CD14-positive monocyte (primary cell): ENCODE measurements at regions not wholly inside any gene's neighbourhood (a gene's known extent, or its start where the extent isn't known, plus 50 kb on each side); places are given as distances from the start of the nearest gene placed in this dataset.

ENCODE experiments used
- DNase-seq, 3 donors: peaks; one replicate each; pipeline ENCODE4 v3.0.0-alpha.2; 2011 to 2022
- H2AFZ ChIP-seq: 2 replicates; pipeline ENCODE4 v1.6.0; 2012; ENCODE audit warnings: mild to moderate bottlenecking, low read depth, low read length, inconsistent platforms; ENCODE audit not compliant: insufficient read depth, poor library complexity, severe bottlenecking
- H3K27ac ChIP-seq, 2 donors: 1 replicate in 1 of 2; 2 replicates in 1 of 2; pipeline ENCODE4 v1.5.1; 2012 to 2013; ENCODE audit warnings: low read length in 2 of 2, control low read depth in 1 of 2, inconsistent platforms in 1 of 2, low read depth in 1 of 2, mild to moderate bottlenecking in 1 of 2
- H3K27me3 ChIP-seq, 2 donors: one replicate each; pipeline versions ENCODE4 v1.6.0 to v1.6.1; 2011 to 2013; ENCODE audit warnings: low read length in 2 of 2; ENCODE audit not compliant: control insufficient read depth in 2 of 2, insufficient read depth in 2 of 2
- H3K36me3 ChIP-seq, 2 donors: replicated peaks in 1 of 2; 1 replicate in 1 of 2; 2 replicates in 1 of 2; pipeline versions ENCODE4 v1.5.1 to v1.6.1; 2012 to 2013; ENCODE audit warnings: low read length in 2 of 2, control low read depth in 1 of 2, inconsistent platforms in 1 of 2, mild to moderate bottlenecking in 1 of 2; ENCODE audit not compliant: insufficient read depth in 2 of 2, control insufficient read depth in 1 of 2
- H3K4me1 ChIP-seq, 2 donors: 1 replicate in 1 of 2; 2 replicates in 1 of 2; pipeline versions ENCODE4 v1.5.1 to v1.6.1; 2012 to 2013; ENCODE audit warnings: low read length in 2 of 2, control low read depth in 1 of 2, inconsistent platforms in 1 of 2, mild to moderate bottlenecking in 1 of 2, moderate library complexity in 1 of 2; ENCODE audit not compliant: insufficient read depth in 2 of 2, control insufficient read depth in 1 of 2
- H3K4me2 ChIP-seq: replicated peaks from 2 replicates; pipeline ENCODE3; 2012; ENCODE audit warnings: low read length, moderate library complexity, mild to moderate bottlenecking; ENCODE audit not compliant: poor library complexity, severe bottlenecking; ENCODE audit errors: extremely low read depth
- H3K4me3 ChIP-seq, 3 experiments: fragments of 200-600 bp in 1 of 3; sonication (generic) in 1 of 3; replicated peaks in 1 of 3; 1 replicate in 2 of 3; 2 replicates in 1 of 3; pipeline ENCODE4 v1.5.1; 2011 to 2013; ENCODE audit warnings: low read length in 3 of 3, mild to moderate bottlenecking in 3 of 3, control low read depth in 2 of 3, low read depth in 2 of 3, inconsistent platforms in 1 of 3, moderate library complexity in 1 of 3
- H3K79me2 ChIP-seq: 2 replicates; pipeline ENCODE4 v1.6.0; 2012; ENCODE audit warnings: mild to moderate bottlenecking, control low read depth, inconsistent platforms, low read length, moderate library complexity; ENCODE audit not compliant: insufficient read depth
- H3K9ac ChIP-seq: 2 replicates; pipeline ENCODE4 v1.6.0; 2017; ENCODE audit warnings: low read length, mild to moderate bottlenecking; ENCODE audit not compliant: insufficient read depth, poor library complexity, severe bottlenecking
- H3K9me3 ChIP-seq, 2 donors: replicated peaks in 1 of 2; 1 replicate in 1 of 2; 2 replicates in 1 of 2; pipeline versions ENCODE4 v1.5.1 to v1.6.1; 2012 to 2013; ENCODE audit warnings: low read length in 2 of 2, control low read depth in 1 of 2; ENCODE audit not compliant: control insufficient read depth in 1 of 2, insufficient read depth in 1 of 2
- H4K20me1 ChIP-seq: 2 replicates; pipeline ENCODE4 v1.6.0; 2012; ENCODE audit warnings: mild to moderate bottlenecking, low read length, control low read depth, moderate library complexity; ENCODE audit not compliant: insufficient read depth
- H3K27ac Mint-ChIP-seq, 7 donors: one replicate each; pipeline ENCODE4 v1.8.0; 2020; ENCODE audit warnings: mild to moderate bottlenecking in 7 of 7, mixed read lengths in 7 of 7, moderate library complexity in 6 of 7, inconsistent platforms in 2 of 7
- H3K27me3 Mint-ChIP-seq, 3 donors: one replicate each; pipeline ENCODE4 v1.8.0; 2021 to 2022; ENCODE audit warnings: low read depth in 3 of 3, mild to moderate bottlenecking in 3 of 3, mixed read lengths in 3 of 3, moderate library complexity in 3 of 3, inconsistent platforms in 1 of 3
- H3K36me3 Mint-ChIP-seq, 2 donors: one replicate each; pipeline ENCODE4 v1.8.0; 2020; ENCODE audit warnings: mixed read lengths in 2 of 2, inconsistent platforms in 1 of 2, mild to moderate bottlenecking in 1 of 2
- H3K4me1 Mint-ChIP-seq: one replicate; pipeline ENCODE4 v1.8.0; 2020; ENCODE audit warnings: mild to moderate bottlenecking, mixed read lengths
- H3K4me3 Mint-ChIP-seq, 2 donors: one replicate each; pipeline ENCODE4 v1.8.0; 2020; ENCODE audit warnings: mild to moderate bottlenecking in 2 of 2, mixed read lengths in 2 of 2, moderate library complexity in 1 of 2
- H3K9me3 Mint-ChIP-seq, 7 donors: one replicate each; pipeline ENCODE4 v1.8.0; 2020 to 2022; ENCODE audit warnings: mixed read lengths in 7 of 7, mild to moderate bottlenecking in 6 of 7, moderate library complexity in 6 of 7, inconsistent platforms in 2 of 7
- CTCF ChIP-seq: fragments of 200-600 bp; IDR thresholded peaks from one replicate; pipeline ENCODE4 v1.8.0; 2022; ENCODE audit warnings: antibody characterized with exemption, mild to moderate bottlenecking
- WGBS: methylation state at CpG from one replicate; pipeline ENCODE4 v1.1.5; 2013; ENCODE audit warnings: missing lambda C conversion rate; ENCODE audit not compliant: insufficient coverage; 5-methylcytosine and 5-hydroxymethylcytosine counted together
- intact Hi-C, 2 donors: fragments of 100-400 bp; cut with micrococcal nuclease; formaldehyde crosslinking; loops; one replicate each; pipeline versions ENCODE4 v1.15.0 to v1.15.1; 2023

GRCh38 chr5:110218981-110219380 is 507.5 kb downstream of the TMEM232 start:
- intact Hi-C loops = no loop called here
- no peak for TF ChIP-seq CTCF
- Histone ChIP-seq H3K4me3 (no peak overlapping the region), H3K36me3 (no peaks in the 10 kb centered on the region), H3K27me3 (no peaks in the 10 kb centered on the region), H3K4me1 (no peaks in the 10 kb centered on the region), H3K9ac (no peak overlapping the region), H3K27ac (no peak overlapping the region), H3K4me2 (no peak overlapping the region), H3K79me2 (no peaks in the 10 kb centered on the region), H4K20me1 (no peaks in the 10 kb centered on the region), H3K9me3 (peaks cover 39 to 48% of the 10 kb centered on the region in 2 donors), H2AFZ (no peak overlapping the region)
- no peak overlapping the region for H3K4me3 Mint-ChIP-seq
- no peaks in the 10 kb centered on the region for H3K27me3 Mint-ChIP-seq
- DNase-seq = no peak
- no peak overlapping the region for H3K27ac Mint-ChIP-seq
- H3K9me3 Mint-ChIP-seq = peaks cover 13 to 48% (median 33%) of the 10 kb centered on the region in 7 donors
- H3K4me1 Mint-ChIP-seq = no peaks in the 10 kb centered on the region
- WGBS = 94% methylated on average over 1 of the region's 1 CpG
- H3K36me3 Mint-ChIP-seq = no peaks in the 10 kb centered on the region

GRCh38 chr5:110219769-110220168 is 506.7 kb downstream of the TMEM232 start:
- no peak for DNase-seq
- peaks cover 39 to 48% of the 10 kb centered on the region in 2 donors for H3K9me3 ChIP-seq
- no peaks in the 10 kb centered on the region for H3K27me3 ChIP-seq
- H2AFZ ChIP-seq = no peak overlapping the region
- no peaks in the 10 kb centered on the region for H3K4me1 ChIP-seq
- no peaks in the 10 kb centered on the region for H3K4me1 Mint-ChIP-seq
- H3K36me3 Mint-ChIP-seq = no peaks in the 10 kb centered on the region
- no peak overlapping the region for H3K27ac ChIP-seq
- H3K79me2 ChIP-seq = no peaks in the 10 kb centered on the region
- H3K9ac ChIP-seq = no peak overlapping the region
- H3K9me3 Mint-ChIP-seq = peaks cover 15 to 44% (median 33%) of the 10 kb centered on the region in 7 donors
- H3K27me3 Mint-ChIP-seq = no peaks in the 10 kb centered on the region
- intact Hi-C loops = no loop called here
- H4K20me1 ChIP-seq = no peaks in the 10 kb centered on the region
- H3K4me2 ChIP-seq = no peak overlapping the region
- 77% methylated on average over 2 of the region's 2 CpGs for WGBS
- TF ChIP-seq CTCF = no peak
- H3K27ac Mint-ChIP-seq = no peak overlapping the region
- H3K4me3 ChIP-seq = no peak overlapping the region
- H3K4me3 Mint-ChIP-seq = no peak overlapping the region
- no peaks in the 10 kb centered on the region for H3K36me3 ChIP-seq
